Ovary (tissue), 7 donors: ENCODE measurements at regions not wholly inside any gene's neighbourhood (a gene's known extent, or its start where the extent isn't known, plus 50 kb on each side); places are given as distances from the start of the nearest gene placed in this dataset.

Experiments
- DNase-seq, 5 donors: peaks; one replicate each; pipeline ENCODE4 v3.0.0-alpha.2; 2019 to 2020
- H3K27ac ChIP-seq, 2 donors: fragments of 200-600 bp; one replicate each; pipeline versions ENCODE4 v1.5.1 to v1.8.0; 2019 to 2022
- H3K27me3 ChIP-seq: fragments of 200-600 bp; one replicate; pipeline ENCODE4 v1.8.0; 2022
- H3K36me3 ChIP-seq: fragments of 200-600 bp; sonication (generic); one replicate; pipeline ENCODE4 v1.5.1; 2019
- H3K4me1 ChIP-seq: one replicate; pipeline ENCODE4 v1.8.1; 2013; ENCODE audit warnings: mild to moderate bottlenecking, moderate library complexity; ENCODE audit not compliant: insufficient read depth
- H3K4me3 ChIP-seq: fragments of 200-600 bp; sonication (generic); one replicate; pipeline ENCODE4 v1.5.1; 2017
- H3K9me3 ChIP-seq, 2 donors: fragments of 200-600 bp in 1 of 2; sonication (generic) in 1 of 2; one replicate each; pipeline versions ENCODE4 v1.5.1 to v1.8.1; 2013 to 2019; ENCODE audit warnings: mild to moderate bottlenecking in 1 of 2, moderate library complexity in 1 of 2
- EP300 ChIP-seq: sonication (generic); formaldehyde crosslinking; IDR thresholded peaks from one replicate; pipeline ENCODE4 v1.6.1; 2017; ENCODE audit warnings: antibody characterized with exemption
- POLR2A ChIP-seq: fragments of 450-650 bp; IDR thresholded peaks from one replicate; pipeline ENCODE4 v1.6.1; 2017; ENCODE audit warnings: antibody characterized with exemption, mild to moderate bottlenecking, moderate library complexity
- WGBS, 3 donors: extraction: QIAGEN DNeasy Blood & Tissue Kit in 1 of 3; methylation state at CpG; one replicate each; pipeline versions ENCODE4 v1.1.5 to v1.1.7; 2013 to 2017; 5-methylcytosine and 5-hydroxymethylcytosine counted together
- intact Hi-C, 4 donors: fragments of 100-400 bp; cut with DNase I; formaldehyde crosslinking; loops; one replicate each; pipeline versions ENCODE4 v1.11.0 to v1.15.1; 2022 to 2023
- TF ChIP-seq, protein P1 (sequence below), 3 donors: fragments of 450-650 bp in 2 of 3; fragments of 200-600 bp in 1 of 3; IDR thresholded peaks; one replicate each; pipeline versions ENCODE4 v1.5.1 to v1.8.0; 2016 to 2022; ENCODE audit warnings: antibody characterized with exemption in 3 of 3, mild to moderate bottlenecking in 1 of 3
- donor health status: DM: no; HTN: no; CAD: no; lungs with moderate emphysema.
- donor health status: DM: no; HTN: no; CAD: no.
- donor health status: Bipolar disorder and iron deficiency.
- donor health status: DM: no; HTN: no; CAD: no.
- donor health status: DM: yes; HTN: yes; CAD: no.

DNA sequence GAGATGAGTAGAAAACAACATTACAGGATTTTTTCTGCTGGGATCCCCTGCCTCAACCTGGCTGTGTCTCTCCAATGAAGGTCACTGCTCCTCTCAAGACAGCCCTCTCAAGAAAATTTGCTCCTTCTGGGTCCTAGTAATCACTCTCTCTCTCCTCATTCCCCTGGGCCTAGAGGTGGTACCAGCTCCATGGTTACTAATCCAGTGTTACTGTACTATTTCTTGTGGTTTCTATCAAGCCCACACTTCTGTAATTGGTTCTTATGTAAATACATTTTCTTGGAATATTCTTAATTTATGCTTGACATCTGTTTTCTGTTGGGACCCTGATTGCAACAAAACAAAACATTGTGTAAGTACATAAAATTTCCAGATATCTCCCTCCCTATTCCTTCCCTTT lies 123.8 kb upstream of the RORB start:
- no peak overlapping the region for H3K4me3 ChIP-seq
- no peak for DNase-seq
- H3K27ac ChIP-seq: no peak overlapping the region
- TF ChIP-seq EP300 (no peak), POLR2A (no peak)
- TF ChIP-seq, protein P1, sequence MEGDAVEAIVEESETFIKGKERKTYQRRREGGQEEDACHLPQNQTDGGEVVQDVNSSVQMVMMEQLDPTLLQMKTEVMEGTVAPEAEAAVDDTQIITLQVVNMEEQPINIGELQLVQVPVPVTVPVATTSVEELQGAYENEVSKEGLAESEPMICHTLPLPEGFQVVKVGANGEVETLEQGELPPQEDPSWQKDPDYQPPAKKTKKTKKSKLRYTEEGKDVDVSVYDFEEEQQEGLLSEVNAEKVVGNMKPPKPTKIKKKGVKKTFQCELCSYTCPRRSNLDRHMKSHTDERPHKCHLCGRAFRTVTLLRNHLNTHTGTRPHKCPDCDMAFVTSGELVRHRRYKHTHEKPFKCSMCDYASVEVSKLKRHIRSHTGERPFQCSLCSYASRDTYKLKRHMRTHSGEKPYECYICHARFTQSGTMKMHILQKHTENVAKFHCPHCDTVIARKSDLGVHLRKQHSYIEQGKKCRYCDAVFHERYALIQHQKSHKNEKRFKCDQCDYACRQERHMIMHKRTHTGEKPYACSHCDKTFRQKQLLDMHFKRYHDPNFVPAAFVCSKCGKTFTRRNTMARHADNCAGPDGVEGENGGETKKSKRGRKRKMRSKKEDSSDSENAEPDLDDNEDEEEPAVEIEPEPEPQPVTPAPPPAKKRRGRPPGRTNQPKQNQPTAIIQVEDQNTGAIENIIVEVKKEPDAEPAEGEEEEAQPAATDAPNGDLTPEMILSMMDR (IDR thresholded peaks at IDR 0.05): no peak
- no peaks in the 10 kb centered on the region for H3K9me3 ChIP-seq
- no peaks in the 10 kb centered on the region for H3K27me3 ChIP-seq
- intact Hi-C loops: no loop called here
- no peaks in the 10 kb centered on the region for H3K36me3 ChIP-seq
- no peaks in the 10 kb centered on the region for H3K4me1 ChIP-seq

DNA sequence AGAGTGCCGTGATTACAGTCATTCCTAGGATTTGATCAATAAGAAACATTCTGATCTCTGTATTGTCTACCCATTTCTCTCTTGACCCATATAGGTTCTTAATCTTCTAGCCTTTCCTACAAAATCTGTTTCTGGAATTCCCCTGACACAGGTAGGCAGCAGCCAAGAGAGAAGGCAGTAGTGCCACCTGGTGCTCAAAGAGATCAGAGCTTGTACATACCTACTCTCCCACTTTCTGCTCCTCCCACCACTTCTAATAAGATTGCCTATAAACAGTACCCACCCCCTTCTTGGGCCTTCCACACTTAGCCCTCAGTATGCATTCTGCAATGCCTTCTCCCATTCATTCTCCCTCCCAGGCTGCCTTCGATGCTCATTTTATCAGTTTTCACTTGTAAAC lies 117.4 kb upstream of the RORB start:
- intact Hi-C loops: no loop called here
- Histone ChIP-seq H3K27me3 (no peaks in the 10 kb centered on the region), H3K27ac (no peak overlapping the region), H3K9me3 (no peaks in the 10 kb centered on the region), H3K4me3 (no peak overlapping the region), H3K4me1 (no peaks in the 10 kb centered on the region), H3K36me3 (no peaks in the 10 kb centered on the region)
- WGBS, 3 donors: 49 to 54% (median 54%) methylated on average over 2 of the region's 2 CpGs
- TF ChIP-seq EP300 (no peak), POLR2A (no peak)
- TF ChIP-seq, protein P1 (IDR thresholded peaks at IDR 0.05): no peak
- DNase-seq: no peak

DNA sequence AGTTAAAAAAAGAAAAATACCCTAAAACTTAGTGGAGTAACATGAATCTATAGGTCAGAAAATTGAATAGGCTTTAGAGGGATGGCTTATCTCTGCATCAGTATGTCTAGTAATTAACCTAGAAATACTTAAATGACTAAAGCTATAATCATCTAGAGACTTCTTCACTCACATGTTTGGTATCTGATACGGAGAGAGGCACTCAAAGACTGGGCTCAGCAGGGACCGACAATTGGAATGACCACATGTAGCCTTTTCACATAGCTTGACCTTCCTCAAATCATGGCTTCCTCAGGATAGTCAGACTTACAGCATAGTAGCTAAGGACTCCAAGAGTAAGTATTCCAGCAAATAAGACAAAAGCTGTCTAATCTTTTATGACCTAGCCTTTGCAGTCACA lies 105.3 kb upstream of the RORB start:
- no peak overlapping the region for H3K4me3 ChIP-seq
- H3K9me3 ChIP-seq: no peaks in the 10 kb centered on the region
- no peak overlapping the region for H3K27ac ChIP-seq
- H3K36me3 ChIP-seq: no peaks in the 10 kb centered on the region
- intact Hi-C loops: no loop called here
- DNase-seq: no peak
- TF ChIP-seq POLR2A (no peak), EP300 (no peak)
- TF ChIP-seq, protein P1 (IDR thresholded peaks at IDR 0.05): no peak
- no peaks in the 10 kb centered on the region for H3K27me3 ChIP-seq
- H3K4me1 ChIP-seq: no peaks in the 10 kb centered on the region
- WGBS, 3 donors: 61 to 94% (median 91%) methylated on average over 2 of the region's 2 CpGs

DNA sequence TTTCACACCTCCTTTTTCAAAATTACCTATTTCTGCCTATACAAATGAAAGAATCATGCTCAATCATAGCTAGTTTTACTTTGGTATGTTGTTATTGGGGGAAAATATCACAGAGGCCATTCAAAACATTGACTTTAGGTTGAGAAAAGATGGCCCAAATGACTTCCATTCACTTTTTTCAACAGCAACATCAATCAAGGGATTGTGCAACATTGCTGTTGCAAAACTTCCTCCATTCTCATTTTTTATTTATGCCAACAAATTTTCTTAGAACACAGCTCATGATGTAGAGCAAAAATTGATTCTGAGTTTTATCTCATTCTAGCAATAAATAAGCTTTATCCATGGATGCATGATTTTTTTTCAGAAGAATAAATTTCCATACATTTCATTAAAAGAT lies 93.6 kb upstream of the RORB start:
- intact Hi-C loops: no loop called here
- DNase-seq: no peak

More for the DNA sequence above, 93.6 kb upstream of the RORB start:
- H3K36me3 ChIP-seq: no peaks in the 10 kb centered on the region
- no peaks in the 10 kb centered on the region for H3K4me1 ChIP-seq
- H3K27ac ChIP-seq: no peak overlapping the region
- TF ChIP-seq POLR2A: no peak
- TF ChIP-seq EP300: no peak
- TF ChIP-seq, protein P1 (IDR thresholded peaks at IDR 0.05): no peak
- H3K27me3 ChIP-seq: no peaks in the 10 kb centered on the region
- H3K4me3 ChIP-seq: no peak overlapping the region
- no peaks in the 10 kb centered on the region for H3K9me3 ChIP-seq
